ENCODE measurements at regions not wholly inside any gene's neighbourhood (a gene's known extent, or its start where the extent isn't known, plus 50 kb on each side); places are given as distances from the start of the nearest gene placed in this dataset.

GRCh38 chr18:11429876-11430275 is 179.5 kb upstream of the SLC35G4 start:
- no peak for FAIRE-seq
- TF ChIP-seq POU2F2 (IDR thresholded peaks at IDR 0.05; ENCODE audit: low read depth, low read length) (no peak), SPI1 (IDR thresholded peaks at IDR 0.05; ENCODE audit: low read depth, low read length) (no peak), POLR2A (IDR thresholded peaks at IDR 0.05; ENCODE audit: low read depth, low read length) (no peak), PAX5 (IDR thresholded peaks at IDR 0.05; ENCODE audit: insufficient read depth, low read length, severe bottlenecking) (no peak), TAF1 (IDR thresholded peaks at IDR 0.05; ENCODE audit: low read depth, low read length) (no peak), POLR2AphosphoS5 (IDR thresholded peaks at IDR 0.05; ENCODE audit: low read depth, low read length) (no peak)
- no peak for DNase-seq (ENCODE audit: insufficient read length, low spot score)

GRCh38 chr18:11425211-11425610 is 184.2 kb upstream of the SLC35G4 start:
- no peak for DNase-seq (ENCODE audit: insufficient read length, low spot score)
- FAIRE-seq, result no peak
- TF ChIP-seq POLR2AphosphoS5 (IDR thresholded peaks at IDR 0.05; ENCODE audit: low read depth, low read length), result no peak
- no peak for TF ChIP-seq TAF1 (IDR thresholded peaks at IDR 0.05; ENCODE audit: low read depth, low read length)
- TF ChIP-seq SPI1 (IDR thresholded peaks at IDR 0.05; ENCODE audit: low read depth, low read length), result no peak
- TF ChIP-seq POLR2A (IDR thresholded peaks at IDR 0.05; ENCODE audit: low read depth, low read length), result no peak
- TF ChIP-seq POU2F2 (IDR thresholded peaks at IDR 0.05; ENCODE audit: low read depth, low read length), result no peak
- TF ChIP-seq PAX5 (IDR thresholded peaks at IDR 0.05; ENCODE audit: insufficient read depth, low read length, severe bottlenecking), result no peak

- FAIRE-seq, result no peak
- TF ChIP-seq SPI1 (IDR thresholded peaks at IDR 0.05; ENCODE audit: low read depth, low read length) (peak; percentile 51), POU2F2 (IDR thresholded peaks at IDR 0.05; ENCODE audit: low read depth, low read length) (no peak)
- DNase-seq (ENCODE audit: insufficient read length, low spot score), result no peak
These were observed 190.1 kb upstream of the SLC35G4 start for GRCh38 chr18:11419338-11419737.

- DNase-seq (ENCODE audit: insufficient read length, low spot score) (no peak), FAIRE-seq (no peak)
- TF ChIP-seq POLR2A (IDR thresholded peaks at IDR 0.05; ENCODE audit: low read depth, low read length) (no peak), POLR2AphosphoS5 (IDR thresholded peaks at IDR 0.05; ENCODE audit: low read depth, low read length) (no peak), SPI1 (IDR thresholded peaks at IDR 0.05; ENCODE audit: low read depth, low read length) (no peak), PAX5 (IDR thresholded peaks at IDR 0.05; ENCODE audit: insufficient read depth, low read length, severe bottlenecking) (no peak)
These were observed 196.6 kb upstream of the SLC35G4 start for GRCh38 chr18:11412811-11413210.

GRCh38 chr18:11411048-11411447 is 198.3 kb upstream of the SLC35G4 start:
- TF ChIP-seq POLR2A (IDR thresholded peaks at IDR 0.05; ENCODE audit: low read depth, low read length) (no peak), POU2F2 (IDR thresholded peaks at IDR 0.05; ENCODE audit: low read depth, low read length) (no peak), TAF1 (IDR thresholded peaks at IDR 0.05; ENCODE audit: low read depth, low read length) (no peak), SPI1 (IDR thresholded peaks at IDR 0.05; ENCODE audit: low read depth, low read length) (no peak), POLR2AphosphoS5 (IDR thresholded peaks at IDR 0.05; ENCODE audit: low read depth, low read length) (no peak), PAX5 (IDR thresholded peaks at IDR 0.05; ENCODE audit: insufficient read depth, low read length, severe bottlenecking) (no peak)
- DNase-seq (ENCODE audit: insufficient read length, low spot score) (no peak), FAIRE-seq (no peak)

GRCh38 chr18:11408555-11409065 is 200.8 kb upstream of the SLC35G4 start:
- DNase-seq (ENCODE audit: insufficient read length, low spot score), result no peak
- FAIRE-seq, result no peak
- peak; percentile 40; the same call in 1 of the 2 replicates for TF ChIP-seq SPI1 (IDR thresholded peaks at IDR 0.05; ENCODE audit: low read depth, low read length)
- no peak for TF ChIP-seq PAX5 (IDR thresholded peaks at IDR 0.05; ENCODE audit: insufficient read depth, low read length, severe bottlenecking)
- TF ChIP-seq POLR2AphosphoS5 (IDR thresholded peaks at IDR 0.05; ENCODE audit: low read depth, low read length), result no peak
- no peak for TF ChIP-seq TAF1 (IDR thresholded peaks at IDR 0.05; ENCODE audit: low read depth, low read length)

GRCh38 chr18:11407940-11408339 is 201.5 kb upstream of the SLC35G4 start:
- no peak for TF ChIP-seq SPI1 (IDR thresholded peaks at IDR 0.05; ENCODE audit: low read depth, low read length)
- TF ChIP-seq TAF1 (IDR thresholded peaks at IDR 0.05; ENCODE audit: low read depth, low read length), result no peak
- no peak for TF ChIP-seq PAX5 (IDR thresholded peaks at IDR 0.05; ENCODE audit: insufficient read depth, low read length, severe bottlenecking)
- no peak for TF ChIP-seq POLR2AphosphoS5 (IDR thresholded peaks at IDR 0.05; ENCODE audit: low read depth, low read length)
- no peak for TF ChIP-seq POU2F2 (IDR thresholded peaks at IDR 0.05; ENCODE audit: low read depth, low read length)
- TF ChIP-seq POLR2A (IDR thresholded peaks at IDR 0.05; ENCODE audit: low read depth, low read length), result no peak
- FAIRE-seq (no peak), DNase-seq (ENCODE audit: insufficient read length, low spot score) (no peak)

- TF ChIP-seq SPI1 (IDR thresholded peaks at IDR 0.05; ENCODE audit: low read depth, low read length) (no peak), POLR2AphosphoS5 (IDR thresholded peaks at IDR 0.05; ENCODE audit: low read depth, low read length) (no peak), TAF1 (IDR thresholded peaks at IDR 0.05; ENCODE audit: low read depth, low read length) (no peak)
- no peak for DNase-seq (ENCODE audit: insufficient read length, low spot score)
- no peak for FAIRE-seq
These were observed 203.6 kb upstream of the SLC35G4 start for GRCh38 chr18:11405804-11406203.

GRCh38 chr18:11400703-11401102 is 208.7 kb upstream of the SLC35G4 start:
- DNase-seq (ENCODE audit: insufficient read length, low spot score) (no peak), FAIRE-seq (no peak)
- TF ChIP-seq POU2F2 (IDR thresholded peaks at IDR 0.05; ENCODE audit: low read depth, low read length) (no peak), TAF1 (IDR thresholded peaks at IDR 0.05; ENCODE audit: low read depth, low read length) (no peak), POLR2A (IDR thresholded peaks at IDR 0.05; ENCODE audit: low read depth, low read length) (no peak), PAX5 (IDR thresholded peaks at IDR 0.05; ENCODE audit: insufficient read depth, low read length, severe bottlenecking) (no peak), POLR2AphosphoS5 (IDR thresholded peaks at IDR 0.05; ENCODE audit: low read depth, low read length) (no peak), SPI1 (IDR thresholded peaks at IDR 0.05; ENCODE audit: low read depth, low read length) (no peak)

- DNase-seq (ENCODE audit: insufficient read length, low spot score) (no peak), FAIRE-seq (no peak)
- no peak for TF ChIP-seq POU2F2 (IDR thresholded peaks at IDR 0.05; ENCODE audit: low read depth, low read length)
These were observed 210.8 kb upstream of the SLC35G4 start for GRCh38 chr18:11398625-11399024.

Measured in GM12891 (cell line).